ENCODE measurements at regions not wholly inside any gene's neighbourhood (a gene's known extent, or its start where the extent isn't known, plus 50 kb on each side); places are given as distances from the start of the nearest gene placed in this dataset.
"Not testable (repeated sequence)": the region's sequence is repeated elsewhere in the genome, so short reads cannot be mapped to it uniquely, and the experiment has no call there.

GRCh38 chr21:17219050-17219449 is 293.8 kb upstream of the CXADR start:
- DNase-seq, H3K27me3 ChIP-seq, H3K9me3 ChIP-seq, H3K4me3 ChIP-seq, H3K36me3 ChIP-seq: not testable (repeated sequence)

DNA sequence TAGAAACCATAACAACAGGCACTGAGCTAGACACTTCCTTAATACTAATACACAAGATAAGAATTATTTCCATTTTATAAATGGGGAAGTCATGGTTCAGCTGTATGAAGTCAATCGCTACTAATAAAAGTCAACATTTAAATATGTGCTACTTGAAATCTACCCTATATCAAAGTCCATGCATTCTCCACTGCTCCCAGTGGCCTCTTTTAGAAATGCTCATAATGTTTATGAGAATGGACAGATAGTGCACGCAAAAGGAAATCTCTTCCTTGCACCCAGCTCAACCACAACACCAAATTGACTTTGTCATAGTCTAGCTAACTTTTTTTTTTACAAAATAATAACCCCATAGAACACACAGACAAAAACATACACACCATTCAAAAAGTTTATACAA is 281.7 kb upstream of the CXADR start:
- Histone ChIP-seq H3K36me3 (no peaks in the 10 kb centered on the region), H3K9me3 (no peaks in the 10 kb centered on the region), H3K27me3 (no peaks in the 10 kb centered on the region), H3K4me3 (no peak overlapping the region)
- no peak for DNase-seq

- no peak for DNase-seq
- Histone ChIP-seq H3K9me3 (no peaks in the 10 kb centered on the region), H3K36me3 (no peaks in the 10 kb centered on the region), H3K4me3 (no peak overlapping the region), H3K27me3 (no peaks in the 10 kb centered on the region)
Measured at GRCh38 chr21:17231771-17232170, 281.1 kb upstream of the CXADR start.

DNA sequence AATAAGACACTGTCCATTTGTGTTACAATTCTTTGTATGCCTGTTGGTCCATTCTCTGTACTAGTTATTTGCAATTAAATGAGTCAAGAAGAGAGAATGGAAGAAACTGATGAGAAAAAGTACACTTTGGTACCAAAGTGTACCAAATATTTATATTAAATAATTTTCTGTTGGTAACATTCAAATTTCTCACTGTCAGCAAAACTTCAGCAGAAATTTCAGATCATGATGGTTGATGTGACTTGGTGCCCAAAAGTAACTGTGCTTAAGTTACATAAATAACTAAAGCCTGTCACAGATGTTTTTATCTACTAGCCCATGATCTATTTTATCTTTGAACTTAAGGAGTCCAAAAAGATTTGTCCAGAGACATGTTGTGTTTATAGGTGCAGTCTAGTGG is 274.4 kb upstream of the CXADR start:
- H3K4me3 ChIP-seq: no peak overlapping the region
- H3K36me3 ChIP-seq: no peaks in the 10 kb centered on the region
- no peak for DNase-seq
- no peaks in the 10 kb centered on the region for H3K9me3 ChIP-seq
- no peaks in the 10 kb centered on the region for H3K27me3 ChIP-seq

DNA sequence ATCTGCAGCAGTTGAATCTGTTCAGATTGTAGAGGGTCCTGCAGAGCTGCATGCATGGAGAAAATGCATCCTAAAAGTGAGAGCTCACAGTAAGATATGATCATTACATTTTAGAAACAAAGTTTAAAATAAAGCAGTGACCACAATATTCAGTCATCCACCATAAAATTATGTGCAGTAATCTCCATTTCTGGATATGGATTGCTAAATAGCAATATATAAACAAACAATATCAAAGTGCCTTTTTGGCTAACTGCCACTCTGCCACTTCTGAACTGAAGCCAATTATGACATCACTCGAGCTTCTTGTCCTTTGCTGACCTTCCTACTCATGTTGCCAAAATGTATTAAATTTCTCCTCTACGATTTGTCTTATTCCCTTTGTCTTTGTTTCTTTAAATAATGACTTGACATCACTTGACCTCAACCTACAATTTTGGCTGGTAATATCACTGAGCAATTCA is 262.0 kb upstream of the CXADR start:
- no peaks in the 10 kb centered on the region for H3K36me3 ChIP-seq
- H3K9me3 ChIP-seq: no peaks in the 10 kb centered on the region
- no peak overlapping the region for H3K4me3 ChIP-seq
- H3K27me3 ChIP-seq: no peaks in the 10 kb centered on the region
- DNase-seq: peak; percentile 51

DNA sequence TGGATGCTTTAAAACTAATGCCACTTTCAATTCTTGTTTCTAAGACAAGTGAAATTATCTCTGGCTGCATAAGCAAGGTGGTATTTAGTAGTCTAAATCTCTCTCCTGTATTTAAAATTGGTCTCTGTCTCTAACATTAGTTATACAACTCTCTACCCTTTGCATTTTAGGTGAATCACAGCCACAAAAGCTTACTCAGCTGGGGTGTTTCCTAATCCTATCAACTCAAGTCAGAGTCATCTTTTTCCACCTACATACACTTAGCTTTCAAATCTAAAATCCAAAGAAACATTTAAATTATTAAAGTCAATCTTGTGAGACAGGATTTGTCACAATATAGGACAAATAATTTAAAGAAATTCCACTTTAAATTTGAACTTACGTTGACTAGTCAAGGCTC is 255.1 kb upstream of the CXADR start:
- H3K4me3 ChIP-seq: no peak overlapping the region
- H3K36me3 ChIP-seq: no peaks in the 10 kb centered on the region
- DNase-seq: peak; percentile 0
- H3K9me3 ChIP-seq: no peaks in the 10 kb centered on the region
- no peaks in the 10 kb centered on the region for H3K27me3 ChIP-seq

- no peak overlapping the region for H3K4me3 ChIP-seq
- H3K27me3 ChIP-seq: no peaks in the 10 kb centered on the region
- DNase-seq: no peak
- H3K9me3 ChIP-seq: no peaks in the 10 kb centered on the region
- H3K36me3 ChIP-seq: no peaks in the 10 kb centered on the region
Measured at GRCh38 chr21:17264182-17264581, 248.7 kb upstream of the CXADR start.

GRCh38 chr21:17269760-17270159 is 243.1 kb upstream of the CXADR start:
- no peak for DNase-seq
- H3K36me3 ChIP-seq: no peaks in the 10 kb centered on the region
- no peaks in the 10 kb centered on the region for H3K9me3 ChIP-seq
- no peak overlapping the region for H3K4me3 ChIP-seq
- H3K27me3 ChIP-seq: no peaks in the 10 kb centered on the region

GRCh38 chr21:17270229-17270628 is 242.6 kb upstream of the CXADR start:
- H3K36me3 ChIP-seq: no peaks in the 10 kb centered on the region
- no peaks in the 10 kb centered on the region for H3K27me3 ChIP-seq
- H3K9me3 ChIP-seq: no peaks in the 10 kb centered on the region
- DNase-seq: peak; percentile 13
- H3K4me3 ChIP-seq: no peak overlapping the region

DNA sequence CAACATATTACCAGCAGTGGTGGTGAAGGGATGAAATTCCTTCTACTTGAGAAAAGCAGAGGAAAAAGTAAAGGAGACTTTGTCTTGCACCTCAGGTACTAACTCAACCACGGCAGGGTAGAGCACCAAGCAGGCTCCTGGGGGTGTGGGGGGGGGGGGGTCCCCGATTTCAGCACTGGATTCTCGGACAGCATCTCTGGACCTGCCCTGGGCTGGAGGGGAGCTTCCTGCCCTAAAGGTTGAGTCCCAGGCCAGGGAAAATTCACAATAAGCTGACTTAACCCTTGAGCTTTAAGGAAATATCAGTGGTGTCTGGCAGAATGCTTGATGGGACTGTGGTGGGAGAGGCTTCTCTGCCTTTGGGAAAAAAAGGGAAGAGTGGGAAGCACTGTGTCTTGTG is 233.2 kb upstream of the CXADR start:
- DNase-seq: no peak
- peaks cover 2% of the 10 kb centered on the region; the same call in 1 of the 2 replicates for H3K9me3 ChIP-seq
- no peak overlapping the region for H3K4me3 ChIP-seq
- no peaks in the 10 kb centered on the region for H3K36me3 ChIP-seq
- no peaks in the 10 kb centered on the region; the same call in 1 of the 2 replicates for H3K27me3 ChIP-seq

GRCh38 chr21:17293016-17293562 is 219.8 kb upstream of the CXADR start:
- not testable (repeated sequence) for H3K4me3 ChIP-seq, DNase-seq, H3K27me3 ChIP-seq, H3K36me3 ChIP-seq, H3K9me3 ChIP-seq

DNA sequence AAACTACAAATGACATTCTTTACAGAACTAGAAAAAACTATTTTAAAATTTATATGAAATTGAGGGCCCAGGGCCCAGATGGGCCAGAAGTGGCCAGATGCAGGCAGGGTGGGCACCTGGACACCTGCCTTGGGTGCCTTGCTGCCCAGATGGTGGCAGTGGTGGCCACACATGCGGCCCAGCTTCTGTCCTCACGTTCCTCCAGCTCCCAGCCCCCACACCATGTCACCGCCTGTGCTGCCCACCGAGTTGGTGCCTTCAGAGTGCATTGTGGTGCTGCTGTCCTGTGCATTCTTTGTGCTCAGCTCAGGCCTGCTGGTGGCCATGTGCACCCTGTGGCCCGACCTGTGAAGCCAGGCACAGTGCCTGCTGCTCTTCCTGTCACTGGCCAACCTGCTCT is 216.8 kb upstream of the CXADR start:
- no peak overlapping the region for H3K4me3 ChIP-seq
- no peaks in the 10 kb centered on the region for H3K27me3 ChIP-seq
- no peaks in the 10 kb centered on the region for H3K9me3 ChIP-seq
- H3K36me3 ChIP-seq: no peaks in the 10 kb centered on the region
- no peak for DNase-seq

- DNase-seq, H3K27me3 ChIP-seq, H3K9me3 ChIP-seq, H3K36me3 ChIP-seq, H3K4me3 ChIP-seq: not testable (repeated sequence)
Measured at GRCh38 chr21:17299576-17299975, 213.3 kb upstream of the CXADR start.

GRCh38 chr21:17327715-17328114 is 185.1 kb upstream of the CXADR start:
- not testable (repeated sequence) for H3K27me3 ChIP-seq, H3K9me3 ChIP-seq, DNase-seq, H3K4me3 ChIP-seq, H3K36me3 ChIP-seq

DNA sequence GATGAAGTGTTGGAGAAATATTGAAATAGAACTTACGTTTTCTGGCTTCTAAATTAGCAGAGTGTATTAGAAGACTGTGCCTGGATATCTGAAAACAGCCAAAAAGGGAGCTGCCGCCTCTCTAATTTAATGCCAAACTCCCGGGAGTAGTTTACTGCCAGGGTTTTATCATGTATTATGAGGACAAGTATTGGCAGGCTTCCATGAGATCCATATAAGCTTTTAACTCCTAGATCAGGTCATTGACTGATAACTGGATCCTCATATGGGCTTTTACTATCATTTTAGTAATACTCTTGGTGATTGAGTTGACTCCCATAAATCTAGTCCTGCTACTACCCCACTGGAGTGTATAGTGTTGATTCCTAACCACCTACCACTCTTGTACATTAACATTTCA is 178.4 kb upstream of the CXADR start:
- Histone ChIP-seq H3K9me3 (no peaks in the 10 kb centered on the region), H3K4me3 (no peak overlapping the region), H3K36me3 (no peaks in the 10 kb centered on the region), H3K27me3 (no peaks in the 10 kb centered on the region)
- DNase-seq: no peak

- Histone ChIP-seq H3K36me3 (no peaks in the 10 kb centered on the region), H3K4me3 (no peak overlapping the region), H3K27me3 (no peaks in the 10 kb centered on the region), H3K9me3 (no peaks in the 10 kb centered on the region)
- DNase-seq: no peak
Measured at GRCh38 chr21:17340081-17340480, 172.8 kb upstream of the CXADR start.

GRCh38 chr21:17343055-17343454 is 169.8 kb upstream of the CXADR start:
- Histone ChIP-seq H3K27me3 (no peaks in the 10 kb centered on the region), H3K9me3 (no peaks in the 10 kb centered on the region), H3K4me3 (no peak overlapping the region), H3K36me3 (no peaks in the 10 kb centered on the region)
- no peak for DNase-seq

DNA sequence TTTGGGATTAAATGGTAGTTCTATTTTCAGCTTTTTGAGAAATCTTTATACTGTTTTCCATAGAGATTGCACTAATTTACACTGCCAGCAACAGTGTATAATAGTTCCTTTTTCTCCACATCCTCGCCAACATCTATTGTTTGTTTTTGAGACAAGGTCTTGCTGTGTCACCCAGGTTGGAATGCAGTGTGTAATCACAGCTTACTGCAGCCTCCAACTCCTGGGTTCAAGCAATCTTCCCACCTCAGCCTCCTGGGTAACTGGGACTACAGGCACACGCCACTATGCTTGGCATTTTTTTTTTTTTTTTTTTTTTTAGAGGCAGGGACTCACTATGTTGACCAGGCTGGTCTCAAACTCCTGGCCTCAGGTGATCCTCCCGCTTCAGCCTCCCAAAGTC is 164.5 kb upstream of the CXADR start:
- Histone ChIP-seq H3K4me3 (no peak overlapping the region), H3K9me3 (no peaks in the 10 kb centered on the region), H3K27me3 (no peaks in the 10 kb centered on the region), H3K36me3 (no peaks in the 10 kb centered on the region)
- no peak for DNase-seq

GRCh38 chr21:17348849-17349248 is 164.0 kb upstream of the CXADR start:
- no peak for DNase-seq
- Histone ChIP-seq H3K36me3 (no peaks in the 10 kb centered on the region), H3K4me3 (no peak overlapping the region), H3K27me3 (no peaks in the 10 kb centered on the region), H3K9me3 (no peaks in the 10 kb centered on the region)

All from MG63 (cell line).